Liver (tissue), 8 donors: ENCODE measurements at regions not wholly inside any gene's neighbourhood (a gene's known extent, or its start where the extent isn't known, plus 50 kb on each side); places are given as distances from the start of the nearest gene placed in this dataset.

Source experiments
- DNase-seq: peaks from one replicate; pipeline ENCODE4 v3.0.0-alpha.2; 2017; ENCODE audit warnings: low spot score
- H3K27ac ChIP-seq, 2 donors: one replicate each; pipeline ENCODE4 v1.7.0; 2013; ENCODE audit warnings: inconsistent platforms in 2 of 2, low read length in 2 of 2, control low read depth in 1 of 2, low read depth in 1 of 2, mild to moderate bottlenecking in 1 of 2
- H3K27me3 ChIP-seq, 4 donors: one replicate each; pipeline versions ENCODE4 v1.6.1 to v1.7.0; 2013; ENCODE audit warnings: low read length in 3 of 4, inconsistent platforms in 1 of 4, mild to moderate bottlenecking in 1 of 4, moderate library complexity in 1 of 4; ENCODE audit not compliant: control insufficient read depth in 4 of 4, insufficient read depth in 4 of 4
- H3K36me3 ChIP-seq, 4 donors: one replicate each; pipeline versions ENCODE4 v1.6.1 to v1.7.0; 2013; ENCODE audit warnings: low read length in 3 of 4, mild to moderate bottlenecking in 3 of 4, low read depth in 1 of 4, moderate library complexity in 1 of 4; ENCODE audit not compliant: control insufficient read depth in 4 of 4, insufficient read depth in 3 of 4
- H3K4me1 ChIP-seq, 4 donors: one replicate each; pipeline versions ENCODE4 v1.6.1 to v1.7.0; 2013; ENCODE audit warnings: low read length in 3 of 4, mild to moderate bottlenecking in 3 of 4, moderate library complexity in 1 of 4; ENCODE audit not compliant: control insufficient read depth in 4 of 4, insufficient read depth in 4 of 4
- H3K4me3 ChIP-seq, 3 donors: one replicate each; pipeline versions ENCODE4 v1.6.1 to v1.7.0; 2013; ENCODE audit warnings: low read length in 3 of 3, control low read depth in 1 of 3, low read depth in 1 of 3, mild to moderate bottlenecking in 1 of 3
- H3K9ac ChIP-seq, 2 donors: one replicate each; pipeline ENCODE4 v1.7.0; 2013; ENCODE audit warnings: low read length in 2 of 2, mild to moderate bottlenecking in 2 of 2, moderate library complexity in 2 of 2, control low read depth in 1 of 2, low read depth in 1 of 2
- H3K9me3 ChIP-seq, 4 donors: one replicate each; pipeline versions ENCODE4 v1.6.1 to v1.7.0; 2013; ENCODE audit warnings: low read length in 3 of 4; ENCODE audit not compliant: control insufficient read depth in 4 of 4
- ATF3 ChIP-seq: IDR thresholded peaks from 2 replicates; pipeline ENCODE4 v1.6.1; 2016; ENCODE audit warnings: antibody characterized with exemption
- CTCF ChIP-seq: fragments of 150-350 bp; IDR thresholded peaks from 2 replicates; pipeline ENCODE4 v1.5.1; 2017; ENCODE audit warnings: improper control_type of control experiment, low read depth, low read length; ENCODE audit not compliant: missing input control
- EGR1 ChIP-seq, 2 donors: IDR thresholded peaks; 2 replicates each; pipeline ENCODE4 v1.6.1; 2016 to 2018; ENCODE audit warnings: antibody characterized with exemption in 2 of 2, low read depth in 2 of 2
- FOXA1 ChIP-seq: IDR thresholded peaks from 2 replicates; pipeline ENCODE4 v1.6.1; 2016; ENCODE audit warnings: antibody characterized with exemption
- FOXA2 ChIP-seq: IDR thresholded peaks from 2 replicates; pipeline ENCODE4 v1.6.1; 2016; ENCODE audit warnings: antibody characterized with exemption
- GABPA ChIP-seq, 2 donors: IDR thresholded peaks in 1 of 2; conservative IDR thresholded peaks in 1 of 2; 2 replicates each; pipeline ENCODE4 v1.6.1; 2016; ENCODE audit warnings: antibody characterized with exemption in 2 of 2, mild to moderate bottlenecking in 1 of 2, moderate library complexity in 1 of 2
- HNF4A ChIP-seq, 2 donors: conservative IDR thresholded peaks; 2 replicates each; pipeline ENCODE4 v1.6.1; 2016; ENCODE audit warnings: antibody characterized with exemption in 2 of 2, mild to moderate bottlenecking in 2 of 2
- HNF4G ChIP-seq: IDR thresholded peaks from 2 replicates; pipeline ENCODE4 v1.6.1; 2016; ENCODE audit warnings: antibody characterized with exemption
- MAX ChIP-seq: IDR thresholded peaks from 2 replicates; pipeline ENCODE4 v1.6.1; 2016; ENCODE audit warnings: antibody characterized with exemption
- NR2F2 ChIP-seq: IDR thresholded peaks from 2 replicates; pipeline ENCODE4 v1.6.1; 2016; ENCODE audit warnings: antibody characterized with exemption
- RAD21 ChIP-seq, 2 donors: IDR thresholded peaks; 2 replicates each; pipeline ENCODE4 v1.6.1; 2016; ENCODE audit warnings: antibody characterized with exemption in 2 of 2, mild to moderate bottlenecking in 2 of 2
- RXRA ChIP-seq, 2 donors: IDR thresholded peaks; 2 replicates each; pipeline ENCODE4 v1.6.1; 2017 to 2018; ENCODE audit warnings: antibody characterized with exemption in 2 of 2, mild to moderate bottlenecking in 1 of 2
- SP1 ChIP-seq: IDR thresholded peaks from 2 replicates; pipeline ENCODE4 v1.6.1; 2018; ENCODE audit warnings: antibody characterized with exemption, mild to moderate bottlenecking
- TAF1 ChIP-seq: conservative IDR thresholded peaks from 2 replicates; pipeline ENCODE4 v1.6.1; 2016; ENCODE audit warnings: antibody characterized with exemption, mild to moderate bottlenecking
- ZBTB33 ChIP-seq: IDR thresholded peaks from 2 replicates; pipeline ENCODE4 v1.6.1; 2016; ENCODE audit warnings: antibody characterized with exemption
- WGBS: extraction: QIAGEN DNeasy Blood & Tissue Kit; methylation state at CpG from one replicate; pipeline ENCODE4 v1.1.7; 2013; 5-methylcytosine and 5-hydroxymethylcytosine counted together
- TF ChIP-seq, protein P1 (sequence below): IDR thresholded peaks from 2 replicates; pipeline ENCODE4 v1.6.1; 2016; ENCODE audit warnings: antibody characterized with exemption, mild to moderate bottlenecking
- donor health status: healthy.
- donor health status: healthy.
- donor health status: healthy.
- donor health status: healthy.
- donor health status: healthy.

- H3K4me3 ChIP-seq, result no peak overlapping the region
- no peak overlapping the region for H3K9ac ChIP-seq
- H3K4me1 ChIP-seq, result no peaks in the 10 kb centered on the region
- WGBS, result 93% methylated on average over 5 of the region's 5 CpGs
- no peak overlapping the region for H3K27ac ChIP-seq
- DNase-seq, result no peak
- no peaks in the 10 kb centered on the region for H3K36me3 ChIP-seq
- TF ChIP-seq, protein P1, sequence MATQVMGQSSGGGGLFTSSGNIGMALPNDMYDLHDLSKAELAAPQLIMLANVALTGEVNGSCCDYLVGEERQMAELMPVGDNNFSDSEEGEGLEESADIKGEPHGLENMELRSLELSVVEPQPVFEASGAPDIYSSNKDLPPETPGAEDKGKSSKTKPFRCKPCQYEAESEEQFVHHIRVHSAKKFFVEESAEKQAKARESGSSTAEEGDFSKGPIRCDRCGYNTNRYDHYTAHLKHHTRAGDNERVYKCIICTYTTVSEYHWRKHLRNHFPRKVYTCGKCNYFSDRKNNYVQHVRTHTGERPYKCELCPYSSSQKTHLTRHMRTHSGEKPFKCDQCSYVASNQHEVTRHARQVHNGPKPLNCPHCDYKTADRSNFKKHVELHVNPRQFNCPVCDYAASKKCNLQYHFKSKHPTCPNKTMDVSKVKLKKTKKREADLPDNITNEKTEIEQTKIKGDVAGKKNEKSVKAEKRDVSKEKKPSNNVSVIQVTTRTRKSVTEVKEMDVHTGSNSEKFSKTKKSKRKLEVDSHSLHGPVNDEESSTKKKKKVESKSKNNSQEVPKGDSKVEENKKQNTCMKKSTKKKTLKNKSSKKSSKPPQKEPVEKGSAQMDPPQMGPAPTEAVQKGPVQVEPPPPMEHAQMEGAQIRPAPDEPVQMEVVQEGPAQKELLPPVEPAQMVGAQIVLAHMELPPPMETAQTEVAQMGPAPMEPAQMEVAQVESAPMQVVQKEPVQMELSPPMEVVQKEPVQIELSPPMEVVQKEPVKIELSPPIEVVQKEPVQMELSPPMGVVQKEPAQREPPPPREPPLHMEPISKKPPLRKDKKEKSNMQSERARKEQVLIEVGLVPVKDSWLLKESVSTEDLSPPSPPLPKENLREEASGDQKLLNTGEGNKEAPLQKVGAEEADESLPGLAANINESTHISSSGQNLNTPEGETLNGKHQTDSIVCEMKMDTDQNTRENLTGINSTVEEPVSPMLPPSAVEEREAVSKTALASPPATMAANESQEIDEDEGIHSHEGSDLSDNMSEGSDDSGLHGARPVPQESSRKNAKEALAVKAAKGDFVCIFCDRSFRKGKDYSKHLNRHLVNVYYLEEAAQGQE, result no peak
- TF ChIP-seq GABPA (IDR thresholded peaks at IDR 0.05 in 1 of 2, conservative IDR thresholded peaks at IDR 0.05 in 1 of 2), result no peak
- no peak for TF ChIP-seq ATF3
- TF ChIP-seq FOXA2, result no peak
- no peaks in the 10 kb centered on the region for H3K27me3 ChIP-seq
- H3K9me3 ChIP-seq, result no peaks in the 10 kb centered on the region
Measured at GRCh38 chr10:113339121-113339520, 213.7 kb upstream of the HABP2 start.

DNA sequence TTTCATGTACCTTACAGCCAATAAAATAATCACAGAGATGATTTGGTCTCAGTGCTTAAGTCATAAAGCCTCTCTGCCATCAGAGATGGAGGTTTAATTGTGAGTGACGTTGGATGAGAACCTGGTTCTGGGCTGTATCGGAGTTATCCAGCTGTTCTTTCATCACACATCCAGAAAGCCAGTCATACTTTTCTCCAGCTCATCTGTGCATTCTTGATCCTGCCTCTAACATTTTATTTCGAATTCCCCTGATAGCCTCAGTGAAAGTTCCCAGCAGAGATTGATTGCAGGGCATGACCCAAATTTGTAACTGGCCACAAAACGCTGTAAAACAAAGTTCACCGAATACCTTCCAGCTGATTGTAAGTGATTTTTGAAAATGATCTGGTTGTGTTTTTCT, 212.6 kb upstream of the HABP2 start:
- H3K27me3 ChIP-seq, result no peaks in the 10 kb centered on the region
- 78% methylated on average over 5 of the region's 5 CpGs for WGBS
- H3K36me3 ChIP-seq, result no peaks in the 10 kb centered on the region
- H3K9ac ChIP-seq, result no peak overlapping the region
- no peaks in the 10 kb centered on the region for H3K4me1 ChIP-seq
- H3K27ac ChIP-seq, result no peak overlapping the region
- no peak for DNase-seq
- H3K4me3 ChIP-seq, result no peak overlapping the region
- TF ChIP-seq, protein P1, result no peak
- TF ChIP-seq HNF4A (conservative IDR thresholded peaks at IDR 0.05), result no peak
- no peak for TF ChIP-seq RXRA (IDR thresholded peaks at IDR 0.05)
- no peak for TF ChIP-seq MAX
- no peak for TF ChIP-seq RAD21 (IDR thresholded peaks at IDR 0.05)
- no peak for TF ChIP-seq FOXA1
- TF ChIP-seq TAF1, result no peak
- no peak for TF ChIP-seq ZBTB33
- TF ChIP-seq SP1, result no peak
- no peak for TF ChIP-seq EGR1 (IDR thresholded peaks at IDR 0.05; ENCODE audit: low read depth in 2 of 2)
- TF ChIP-seq ATF3, result no peak
- no peak for TF ChIP-seq CTCF
- TF ChIP-seq NR2F2, result no peak
- no peak for TF ChIP-seq FOXA2
- TF ChIP-seq HNF4G, result no peak
- no peaks in the 10 kb centered on the region for H3K9me3 ChIP-seq
